ENCODE measurements at regions not wholly inside any gene's neighbourhood (a gene's known extent, or its start where the extent isn't known, plus 50 kb on each side); places are given as distances from the start of the nearest gene placed in this dataset.

GRCh38 chr4:163622379-163623035, 128.0 kb downstream of the TMA16 start:
- H3K27ac ChIP-seq (ENCODE audit: low read depth, low read length) = no peak overlapping the region
- no peaks in the 10 kb centered on the region for H3K9me3 ChIP-seq (ENCODE audit: insufficient read depth, low read depth, low read length)
- H3K27me3 ChIP-seq (ENCODE audit: insufficient read depth, low read length) = no peaks in the 10 kb centered on the region
- no peak overlapping the region for H3K4me3 ChIP-seq (ENCODE audit: low read length)
- no peaks in the 10 kb centered on the region for H3K36me3 ChIP-seq (ENCODE audit: insufficient read depth, low read length)
- H3K9ac ChIP-seq (ENCODE audit: low read depth, low read length) = no peak overlapping the region
- WGBS = 97% methylated on average over 5 of the region's 5 CpGs
- H3K4me1 ChIP-seq (ENCODE audit: insufficient read depth, low read length) = no peaks in the 10 kb centered on the region

GRCh38 chr4:163623787-163624186, 129.3 kb downstream of the TMA16 start:
- Histone ChIP-seq H3K36me3 (ENCODE audit: insufficient read depth, low read length) (no peaks in the 10 kb centered on the region), H3K9ac (ENCODE audit: low read depth, low read length) (no peak overlapping the region), H3K27me3 (ENCODE audit: insufficient read depth, low read length) (no peaks in the 10 kb centered on the region), H3K27ac (ENCODE audit: low read depth, low read length) (no peak overlapping the region), H3K4me1 (ENCODE audit: insufficient read depth, low read length) (no peaks in the 10 kb centered on the region), H3K9me3 (ENCODE audit: insufficient read depth, low read depth, low read length) (no peaks in the 10 kb centered on the region), H3K4me3 (ENCODE audit: low read length) (no peak overlapping the region)
- 96% methylated on average over 4 of the region's 4 CpGs for WGBS

- Histone ChIP-seq H3K4me3 (ENCODE audit: low read length) (no peak overlapping the region), H3K4me1 (ENCODE audit: insufficient read depth, low read length) (no peaks in the 10 kb centered on the region), H3K36me3 (ENCODE audit: insufficient read depth, low read length) (no peaks in the 10 kb centered on the region), H3K27me3 (ENCODE audit: insufficient read depth, low read length) (no peaks in the 10 kb centered on the region), H3K27ac (ENCODE audit: low read depth, low read length) (no peak overlapping the region), H3K9me3 (ENCODE audit: insufficient read depth, low read depth, low read length) (no peaks in the 10 kb centered on the region), H3K9ac (ENCODE audit: low read depth, low read length) (no peak overlapping the region)
- WGBS = 96% methylated on average over 1 of the region's 1 CpG
Measured at GRCh38 chr4:163624727-163625126, 130.2 kb downstream of the TMA16 start.

- H3K4me3 ChIP-seq (ENCODE audit: low read length) = no peak overlapping the region
- H3K27me3 ChIP-seq (ENCODE audit: insufficient read depth, low read length) = no peaks in the 10 kb centered on the region
- no peaks in the 10 kb centered on the region for H3K4me1 ChIP-seq (ENCODE audit: insufficient read depth, low read length)
- H3K9me3 ChIP-seq (ENCODE audit: insufficient read depth, low read depth, low read length) = no peaks in the 10 kb centered on the region
- no peak overlapping the region for H3K9ac ChIP-seq (ENCODE audit: low read depth, low read length)
- H3K27ac ChIP-seq (ENCODE audit: low read depth, low read length) = no peak overlapping the region
- 97% methylated on average over 6 of the region's 6 CpGs for WGBS
- H3K36me3 ChIP-seq (ENCODE audit: insufficient read depth, low read length) = no peaks in the 10 kb centered on the region
Measured at GRCh38 chr4:163631288-163631687, 136.8 kb downstream of the TMA16 start.

GRCh38 chr4:163638909-163639308, 144.4 kb downstream of the TMA16 start:
- Histone ChIP-seq H3K27me3 (ENCODE audit: insufficient read depth, low read length) (no peaks in the 10 kb centered on the region), H3K36me3 (ENCODE audit: insufficient read depth, low read length) (no peaks in the 10 kb centered on the region), H3K9me3 (ENCODE audit: insufficient read depth, low read depth, low read length) (no peaks in the 10 kb centered on the region), H3K4me1 (ENCODE audit: insufficient read depth, low read length) (no peaks in the 10 kb centered on the region), H3K9ac (ENCODE audit: low read depth, low read length) (no peak overlapping the region), H3K27ac (ENCODE audit: low read depth, low read length) (no peak overlapping the region), H3K4me3 (ENCODE audit: low read length) (no peak overlapping the region)

GRCh38 chr4:163649557-163650091, 155.1 kb downstream of the TMA16 start:
- no peak overlapping the region for H3K27ac ChIP-seq (ENCODE audit: low read depth, low read length)
- no peak overlapping the region for H3K9ac ChIP-seq (ENCODE audit: low read depth, low read length)
- H3K4me3 ChIP-seq (ENCODE audit: low read length) = no peak overlapping the region
- 87% methylated on average over 1 of the region's 1 CpG for WGBS
- 0 out of 2 replicates have a peak, but pooled peaks cover 5% of the 10 kb centered on the region for H3K4me1 ChIP-seq (ENCODE audit: insufficient read depth, low read length)
- no peaks in the 10 kb centered on the region for H3K27me3 ChIP-seq (ENCODE audit: insufficient read depth, low read length)
- H3K9me3 ChIP-seq (ENCODE audit: insufficient read depth, low read depth, low read length) = peaks cover 18% of the 10 kb centered on the region
- no peaks in the 10 kb centered on the region for H3K36me3 ChIP-seq (ENCODE audit: insufficient read depth, low read length)

GRCh38 chr4:163651761-163652160, 157.3 kb downstream of the TMA16 start:
- 100% methylated on average over 1 of the region's 1 CpG for WGBS
- Histone ChIP-seq H3K4me3 (ENCODE audit: low read length) (no peak overlapping the region), H3K27me3 (ENCODE audit: insufficient read depth, low read length) (no peaks in the 10 kb centered on the region), H3K9me3 (ENCODE audit: insufficient read depth, low read depth, low read length) (peaks cover 5% of the 10 kb centered on the region; the same call in 1 of the 2 replicates), H3K27ac (ENCODE audit: low read depth, low read length) (no peak overlapping the region), H3K9ac (ENCODE audit: low read depth, low read length) (no peak overlapping the region), H3K4me1 (ENCODE audit: insufficient read depth, low read length) (0 out of 2 replicates have a peak, but pooled peaks cover 5% of the 10 kb centered on the region), H3K36me3 (ENCODE audit: insufficient read depth, low read length) (no peaks in the 10 kb centered on the region)

- peaks cover 4% of the 10 kb centered on the region; the same call in 1 of the 2 replicates for H3K9me3 ChIP-seq (ENCODE audit: insufficient read depth, low read depth, low read length)
- H3K9ac ChIP-seq (ENCODE audit: low read depth, low read length) = no peak overlapping the region
- H3K27ac ChIP-seq (ENCODE audit: low read depth, low read length) = no peak overlapping the region
- no peaks in the 10 kb centered on the region for H3K27me3 ChIP-seq (ENCODE audit: insufficient read depth, low read length)
- H3K4me3 ChIP-seq (ENCODE audit: low read length) = no peak overlapping the region
- 0 out of 2 replicates have a peak, but pooled peaks cover 2% of the 10 kb centered on the region for H3K4me1 ChIP-seq (ENCODE audit: insufficient read depth, low read length)
- WGBS = 84% methylated on average over 2 of the region's 2 CpGs
- no peaks in the 10 kb centered on the region for H3K36me3 ChIP-seq (ENCODE audit: insufficient read depth, low read length)
Measured at GRCh38 chr4:163654621-163655020, 160.1 kb downstream of the TMA16 start.

GRCh38 chr4:163660636-163661035, 166.1 kb downstream of the TMA16 start:
- Histone ChIP-seq H3K36me3 (ENCODE audit: insufficient read depth, low read length) (no peaks in the 10 kb centered on the region), H3K9me3 (ENCODE audit: insufficient read depth, low read depth, low read length) (peaks cover 2% of the 10 kb centered on the region; the same call in 1 of the 2 replicates), H3K4me3 (ENCODE audit: low read length) (no peak overlapping the region), H3K4me1 (ENCODE audit: insufficient read depth, low read length) (no peaks in the 10 kb centered on the region), H3K27me3 (ENCODE audit: insufficient read depth, low read length) (no peaks in the 10 kb centered on the region), H3K27ac (ENCODE audit: low read depth, low read length) (no peak overlapping the region), H3K9ac (ENCODE audit: low read depth, low read length) (no peak overlapping the region)
- 93% methylated on average over 1 of the region's 1 CpG for WGBS

- no peak overlapping the region for H3K4me3 ChIP-seq (ENCODE audit: low read length)
- WGBS = 100% methylated on average over 5 of the region's 6 CpGs
- no peaks in the 10 kb centered on the region for H3K27me3 ChIP-seq (ENCODE audit: insufficient read depth, low read length)
- no peak overlapping the region for H3K27ac ChIP-seq (ENCODE audit: low read depth, low read length)
- H3K9ac ChIP-seq (ENCODE audit: low read depth, low read length) = no peak overlapping the region
- H3K9me3 ChIP-seq (ENCODE audit: insufficient read depth, low read depth, low read length) = no peaks in the 10 kb centered on the region
- no peaks in the 10 kb centered on the region for H3K4me1 ChIP-seq (ENCODE audit: insufficient read depth, low read length)
- no peaks in the 10 kb centered on the region for H3K36me3 ChIP-seq (ENCODE audit: insufficient read depth, low read length)
Measured at GRCh38 chr4:163662768-163663167, 168.3 kb downstream of the TMA16 start.

- Histone ChIP-seq H3K4me1 (ENCODE audit: insufficient read depth, low read length) (no peaks in the 10 kb centered on the region), H3K9ac (ENCODE audit: low read depth, low read length) (no peak overlapping the region), H3K4me3 (ENCODE audit: low read length) (no peak overlapping the region), H3K27me3 (ENCODE audit: insufficient read depth, low read length) (no peaks in the 10 kb centered on the region), H3K36me3 (ENCODE audit: insufficient read depth, low read length) (no peaks in the 10 kb centered on the region), H3K27ac (ENCODE audit: low read depth, low read length) (no peak overlapping the region), H3K9me3 (ENCODE audit: insufficient read depth, low read depth, low read length) (no peaks in the 10 kb centered on the region)
- WGBS = 94% methylated on average over 5 of the region's 5 CpGs
Measured at GRCh38 chr4:163663454-163664225, 169.2 kb downstream of the TMA16 start.
